Activated B cell treated with CpG ODN at 0.5 μM for 24 hours (primary cell): ENCODE measurements at regions not wholly inside any gene's neighbourhood (a gene's known extent, or its start where the extent isn't known, plus 50 kb on each side); places are given as distances from the start of the nearest gene placed in this dataset.
"Not testable (repeated sequence)": the region's sequence is repeated elsewhere in the genome, so short reads cannot be mapped to it uniquely, and the experiment has no call there.

Experiments
- ATAC-seq: fragments of 200-7000 bp; cut with Tn5 transposase; one replicate; pipeline ENCODE4 v1.10.0; 2021; ENCODE audit warnings: low read depth, mild to moderate bottlenecking, moderate library complexity
- CTCF ChIA-PET: fragments of 350-600 bp; sonication (Branson Sonifier 250); formaldehyde crosslinking; loops from one replicate; lab custom pipeline; 2021; ENCODE audit warnings: antibody characterized with exemption; lab: Charles Lee
- POLR2A ChIA-PET: fragments of 350-600 bp; sonication (Branson Sonifier 250); formaldehyde crosslinking; loops from one replicate; lab custom pipeline; 2021; ENCODE audit warnings: antibody characterized with exemption; lab: Charles Lee
- DNase-seq: peaks from one replicate; pipeline ENCODE4 v3.0.0; 2022
- H3K27ac Mint-ChIP-seq: one replicate; pipeline ENCODE4 v1.8.0; 2020; ENCODE audit warnings: mixed read lengths
- H3K27me3 Mint-ChIP-seq: one replicate; pipeline ENCODE4 v1.8.0; 2021; ENCODE audit warnings: mixed read lengths
- H3K36me3 Mint-ChIP-seq: one replicate; pipeline ENCODE4 v1.8.0; 2021; ENCODE audit warnings: low read depth, mixed read lengths
- H3K4me1 Mint-ChIP-seq: one replicate; pipeline ENCODE4 v1.8.0; 2021; ENCODE audit warnings: mixed read lengths
- H3K4me3 Mint-ChIP-seq: one replicate; pipeline ENCODE4 v1.8.0; 2020; ENCODE audit warnings: mild to moderate bottlenecking, mixed read lengths
- H3K9me3 Mint-ChIP-seq: one replicate; pipeline ENCODE4 v1.8.0; 2020; ENCODE audit warnings: mixed read lengths
- CTCF ChIP-seq: fragments of 200-600 bp; IDR thresholded peaks from one replicate; pipeline ENCODE4 v1.8.0; 2022; ENCODE audit warnings: antibody characterized with exemption, mild to moderate bottlenecking
- intact Hi-C: fragments of 100-400 bp; cut with micrococcal nuclease; formaldehyde crosslinking; loops from one replicate; pipeline ENCODE4 v1.15.1; 2024

- Mint-ChIP-seq H3K4me1 (no peaks in the 10 kb centered on the region), H3K36me3 (no peaks in the 10 kb centered on the region), H3K27ac (no peak overlapping the region), H3K27me3 (peaks cover 8% of the 10 kb centered on the region), H3K4me3 (no peak overlapping the region), H3K9me3 (no peaks in the 10 kb centered on the region)
- ChIA-PET POLR2A (no interaction called here), CTCF (no interaction called here)
- TF ChIP-seq CTCF, result no peak
- intact Hi-C loops, result no loop called here
- ATAC-seq, result no peak
- DNase-seq, result no peak
Measured at GRCh38 chr14:88962356-88962755, 137.9 kb downstream of the TTC8 start.

- ChIA-PET CTCF (no interaction called here), POLR2A (no interaction called here)
- Mint-ChIP-seq H3K27me3 (peaks cover 21% of the 10 kb centered on the region), H3K4me3 (no peak overlapping the region), H3K36me3 (no peaks in the 10 kb centered on the region), H3K9me3 (no peaks in the 10 kb centered on the region), H3K27ac (no peak overlapping the region), H3K4me1 (no peaks in the 10 kb centered on the region)
- ATAC-seq (no peak), DNase-seq (no peak)
- intact Hi-C loops, result no loop called here
- no peak for TF ChIP-seq CTCF
Measured at GRCh38 chr14:88967299-88967698, 142.8 kb downstream of the TTC8 start.

- intact Hi-C loops, result no loop called here
- ChIA-PET POLR2A (no interaction called here), CTCF (no interaction called here)
- no peaks in the 10 kb centered on the region for H3K36me3 Mint-ChIP-seq
- TF ChIP-seq CTCF, result no peak
- DNase-seq (no peak), ATAC-seq (no peak)
- no peaks in the 10 kb centered on the region for H3K4me1 Mint-ChIP-seq
- no peaks in the 10 kb centered on the region for H3K9me3 Mint-ChIP-seq
- peaks cover 21% of the 10 kb centered on the region for H3K27me3 Mint-ChIP-seq
- no peak overlapping the region for H3K27ac Mint-ChIP-seq
- no peak overlapping the region for H3K4me3 Mint-ChIP-seq
Measured at GRCh38 chr14:88975043-88975830, 150.8 kb downstream of the TTC8 start.

- POLR2A ChIA-PET, result no interaction called here
Measured at GRCh38 chr14:88975926-88976325, 151.5 kb downstream of the TTC8 start.

GRCh38 chr14:88980907-88981306, 156.5 kb downstream of the TTC8 start:
- H3K36me3 Mint-ChIP-seq, H3K27ac Mint-ChIP-seq, intact Hi-C loops, H3K4me3 Mint-ChIP-seq, CTCF ChIA-PET, H3K4me1 Mint-ChIP-seq, H3K9me3 Mint-ChIP-seq, ATAC-seq, POLR2A ChIA-PET, DNase-seq: not testable (repeated sequence)
- H3K27me3 Mint-ChIP-seq, result peaks cover 16% of the 10 kb centered on the region

More at GRCh38 chr14:88975926-88976325, 151.5 kb downstream of the TTC8 start:
- Mint-ChIP-seq H3K27ac (no peak overlapping the region), H3K9me3 (no peaks in the 10 kb centered on the region), H3K4me1 (no peaks in the 10 kb centered on the region), H3K27me3 (peaks cover 21% of the 10 kb centered on the region), H3K36me3 (no peaks in the 10 kb centered on the region), H3K4me3 (no peak overlapping the region)
- TF ChIP-seq CTCF, result no peak
- DNase-seq (no peak), ATAC-seq (no peak)
- intact Hi-C loops, result no loop called here
- CTCF ChIA-PET, result no interaction called here
